Osteocyte (in vitro differentiated cells): ENCODE measurements at regions not wholly inside any gene's neighbourhood (a gene's known extent, or its start where the extent isn't known, plus 50 kb on each side); places are given as distances from the start of the nearest gene placed in this dataset.

Experiments
- DNase-seq: peaks from one replicate; pipeline ENCODE4 v3.0.0; 2021; ENCODE audit warnings: mixed read lengths; ENCODE audit not compliant: unreplicated experiment; ENCODE audit errors: extremely low spot score
- H3K27ac Mint-ChIP-seq: one replicate; pipeline ENCODE4 v1.8.0; 2021; ENCODE audit warnings: mild to moderate bottlenecking, mixed read lengths; ENCODE audit not compliant: unreplicated experiment
- H3K27me3 Mint-ChIP-seq: one replicate; pipeline ENCODE4 v1.8.0; 2021; ENCODE audit warnings: mixed read lengths; ENCODE audit not compliant: unreplicated experiment
- H3K36me3 Mint-ChIP-seq: one replicate; pipeline ENCODE4 v1.8.0; 2021; ENCODE audit warnings: mixed read lengths; ENCODE audit not compliant: unreplicated experiment
- H3K4me1 Mint-ChIP-seq: one replicate; pipeline ENCODE4 v1.8.0; 2021; ENCODE audit warnings: mixed read lengths; ENCODE audit not compliant: unreplicated experiment
- H3K4me3 Mint-ChIP-seq: one replicate; pipeline ENCODE4 v1.8.0; 2021; ENCODE audit warnings: mild to moderate bottlenecking, moderate library complexity, mixed read lengths; ENCODE audit not compliant: unreplicated experiment
- H3K9me3 Mint-ChIP-seq: one replicate; pipeline ENCODE4 v1.8.0; 2021; ENCODE audit warnings: mixed read lengths; ENCODE audit not compliant: unreplicated experiment
- CTCF ChIP-seq: fragments of 200-600 bp; sonication (generic); IDR thresholded peaks from 2 replicates; pipeline ENCODE4 v1.5.0; 2021; ENCODE audit warnings: antibody characterized with exemption, mild to moderate bottlenecking, moderate library complexity

- no peak for DNase-seq
- no peak for TF ChIP-seq CTCF
- H3K27ac Mint-ChIP-seq: peak overlapping the region; percentile 74
- H3K4me1 Mint-ChIP-seq: peaks cover 41% of the 10 kb centered on the region
- H3K9me3 Mint-ChIP-seq: peaks cover 5% of the 10 kb centered on the region
- no peak overlapping the region for H3K4me3 Mint-ChIP-seq
- H3K36me3 Mint-ChIP-seq: peaks cover 2% of the 10 kb centered on the region
- H3K27me3 Mint-ChIP-seq: no peaks in the 10 kb centered on the region
These were observed 549.8 kb upstream of the INTU start for GRCh38 chr4:127082986-127083385.

- Mint-ChIP-seq H3K9me3 (peaks cover 9% of the 10 kb centered on the region), H3K27ac (peak overlapping the region; percentile 74), H3K27me3 (no peaks in the 10 kb centered on the region), H3K4me3 (no peak overlapping the region), H3K4me1 (peaks cover 41% of the 10 kb centered on the region), H3K36me3 (peaks cover 5% of the 10 kb centered on the region)
- no peak for TF ChIP-seq CTCF
- DNase-seq: no peak
These were observed 548.1 kb upstream of the INTU start for GRCh38 chr4:127084666-127085065.

- no peak overlapping the region for H3K27ac Mint-ChIP-seq
- no peaks in the 10 kb centered on the region for H3K36me3 Mint-ChIP-seq
- no peak for DNase-seq
- no peaks in the 10 kb centered on the region for H3K27me3 Mint-ChIP-seq
- H3K4me3 Mint-ChIP-seq: no peak overlapping the region
- peaks cover 14% of the 10 kb centered on the region for H3K9me3 Mint-ChIP-seq
- no peak for TF ChIP-seq CTCF
- H3K4me1 Mint-ChIP-seq: peaks cover 3% of the 10 kb centered on the region
These were observed 535.7 kb upstream of the INTU start for GRCh38 chr4:127097061-127097460.

GRCh38 chr4:127102361-127102760 lies 530.4 kb upstream of the INTU start:
- Mint-ChIP-seq H3K4me3 (no peak overlapping the region), H3K9me3 (peaks cover 8% of the 10 kb centered on the region), H3K27ac (no peak overlapping the region), H3K36me3 (peaks cover 2% of the 10 kb centered on the region), H3K27me3 (no peaks in the 10 kb centered on the region), H3K4me1 (peaks cover 4% of the 10 kb centered on the region)
- no peak for TF ChIP-seq CTCF
- no peak for DNase-seq

GRCh38 chr4:127103681-127104115 lies 529.1 kb upstream of the INTU start:
- H3K27ac Mint-ChIP-seq: no peak overlapping the region
- DNase-seq: no peak

More at GRCh38 chr4:127103681-127104115, 529.1 kb upstream of the INTU start:
- H3K9me3 Mint-ChIP-seq: peaks cover 22% of the 10 kb centered on the region
- no peak for TF ChIP-seq CTCF
- H3K27me3 Mint-ChIP-seq: no peaks in the 10 kb centered on the region
- peaks cover 4% of the 10 kb centered on the region for H3K4me1 Mint-ChIP-seq
- H3K4me3 Mint-ChIP-seq: no peak overlapping the region
- H3K36me3 Mint-ChIP-seq: peaks cover 5% of the 10 kb centered on the region
